HepG2 (cell line): ENCODE measurements at regions not wholly inside any gene's neighbourhood (a gene's known extent, or its start where the extent isn't known, plus 50 kb on each side); places are given as distances from the start of the nearest gene placed in this dataset.
A peak's percentile ranks its signal among the peaks of the same experiment; 100 is the strongest.

Experiments
- CCDC6 ChIP-seq: sonication (generic); formaldehyde crosslinking; IDR thresholded peaks from 2 replicates; pipeline ENCODE4 v1.8.1; 2022; ENCODE audit warnings: mild to moderate bottlenecking, missing genetic modification reagents, moderate library complexity
- DNMT1 ChIP-seq: sonication (generic); formaldehyde crosslinking; IDR thresholded peaks from 2 replicates; pipeline ENCODE4 v1.5.1; 2020; ENCODE audit warnings: mild to moderate bottlenecking, missing genetic modification reagents
- EP300 ChIP-seq, 3 experiments: sonication (generic) in 1 of 3; formaldehyde crosslinking in 1 of 3; IDR thresholded peaks; 2 replicates each; pipeline versions ENCODE4 v1.5.1 to v1.6.1; 2011 to 2020; ENCODE audit warnings: low read depth in 2 of 3, low read length in 2 of 3, borderline replicate concordance in 1 of 3, improper control_type of control experiment in 1 of 3, mild to moderate bottlenecking in 1 of 3, missing genetic modification reagents in 1 of 3, moderate library complexity in 1 of 3
- FOXM1 ChIP-seq: sonication (generic); formaldehyde crosslinking; IDR thresholded peaks from 2 replicates; pipeline ENCODE4 v1.5.0; 2020; ENCODE audit warnings: missing genetic modification reagents
- KDM6A ChIP-seq: IDR thresholded peaks from 2 replicates; pipeline ENCODE4 v1.6.1; 2016; ENCODE audit warnings: low read depth
- NFE2 ChIP-seq: sonication (generic); formaldehyde crosslinking; IDR thresholded peaks from 2 replicates; pipeline ENCODE4 v1.4.0; 2020; ENCODE audit warnings: missing genetic modification reagents
- NR1H2 ChIP-seq: sonication (generic); formaldehyde crosslinking; IDR thresholded peaks from 2 replicates; pipeline ENCODE4 v1.8.1; 2022; ENCODE audit warnings: low read depth, missing genetic modification reagents, borderline replicate concordance
- ZNF251 ChIP-seq: sonication (generic); formaldehyde crosslinking; IDR thresholded peaks from 2 replicates; pipeline ENCODE4 v1.9.0; 2021; ENCODE audit warnings: mild to moderate bottlenecking, missing genetic modification reagents
- ZNF501 ChIP-seq: sonication (generic); formaldehyde crosslinking; IDR thresholded peaks from 2 replicates; pipeline ENCODE4 v1.5.1; 2020; ENCODE audit warnings: mild to moderate bottlenecking, moderate library complexity, missing genetic modification reagents
- ZNF644 ChIP-seq: IDR thresholded peaks from 2 replicates; pipeline ENCODE4 v1.6.1; 2016; ENCODE audit warnings: low read depth
- ZNF737 ChIP-seq: sonication (generic); formaldehyde crosslinking; IDR thresholded peaks from 2 replicates; pipeline ENCODE4 v1.5.0; 2020; ENCODE audit warnings: missing genetic modification reagents, mild to moderate bottlenecking, borderline replicate concordance
- ZZZ3 ChIP-seq: sonication (generic); formaldehyde crosslinking; IDR thresholded peaks from 2 replicates; pipeline ENCODE4 v1.4.0; 2020; ENCODE audit warnings: missing genetic modification reagents, mild to moderate bottlenecking, borderline replicate concordance
- TF ChIP-seq, protein P1 (sequence below): sonication (generic); formaldehyde crosslinking; IDR thresholded peaks from 2 replicates; pipeline ENCODE4 v1.4.0; 2020; ENCODE audit warnings: missing genetic modification reagents, borderline replicate concordance
- TF ChIP-seq, protein P2 (sequence below): sonication (generic); formaldehyde crosslinking; IDR thresholded peaks from 2 replicates; pipeline ENCODE4 v1.8.1; 2023; ENCODE audit warnings: mild to moderate bottlenecking, missing genetic modification reagents

DNA sequence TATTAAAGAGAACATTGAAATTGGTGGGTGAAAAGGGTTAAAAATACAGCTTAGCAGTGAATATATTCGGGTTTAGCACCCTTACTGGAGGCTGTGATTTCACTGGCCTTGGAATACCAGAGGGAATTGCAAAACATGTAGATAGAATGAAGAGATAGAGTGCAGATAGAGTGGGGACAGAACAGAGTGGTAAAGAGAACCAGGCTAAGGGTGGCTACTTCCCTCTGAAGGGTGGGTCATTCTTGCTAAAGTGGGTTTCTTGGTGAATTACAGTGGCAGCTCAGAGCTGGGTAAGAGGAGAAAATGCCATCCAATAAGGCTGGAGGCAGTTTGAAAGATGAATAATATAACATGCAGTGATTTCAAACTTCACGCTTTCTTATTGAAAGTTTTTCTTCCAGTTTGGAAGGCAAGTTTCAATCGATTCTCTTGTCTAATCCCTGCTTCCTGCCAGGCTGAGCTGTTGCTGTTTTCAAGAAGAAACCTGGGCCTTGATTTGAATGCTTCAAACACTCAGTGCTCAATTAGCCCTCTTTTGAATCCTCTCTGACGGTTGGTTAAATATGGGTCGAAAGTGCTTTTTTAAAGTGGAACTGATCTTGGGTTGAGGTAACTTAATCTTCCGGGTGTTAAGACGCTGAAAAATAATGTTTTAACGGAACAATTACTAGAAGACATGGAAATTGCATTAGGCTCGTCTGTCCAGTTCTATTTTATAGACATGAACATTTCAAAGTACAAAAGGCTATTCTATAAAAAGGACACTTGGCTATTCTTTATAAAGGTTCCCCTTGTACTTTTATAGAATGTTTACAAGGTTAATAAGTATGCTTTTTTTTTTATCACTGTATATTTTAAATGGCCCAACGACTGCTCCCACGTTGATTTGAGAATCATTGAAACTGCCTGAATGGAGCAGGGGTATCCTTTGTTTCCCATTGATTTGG is 203.3 kb downstream of the BCAS1 start (continued):
- TF ChIP-seq, protein P1, sequence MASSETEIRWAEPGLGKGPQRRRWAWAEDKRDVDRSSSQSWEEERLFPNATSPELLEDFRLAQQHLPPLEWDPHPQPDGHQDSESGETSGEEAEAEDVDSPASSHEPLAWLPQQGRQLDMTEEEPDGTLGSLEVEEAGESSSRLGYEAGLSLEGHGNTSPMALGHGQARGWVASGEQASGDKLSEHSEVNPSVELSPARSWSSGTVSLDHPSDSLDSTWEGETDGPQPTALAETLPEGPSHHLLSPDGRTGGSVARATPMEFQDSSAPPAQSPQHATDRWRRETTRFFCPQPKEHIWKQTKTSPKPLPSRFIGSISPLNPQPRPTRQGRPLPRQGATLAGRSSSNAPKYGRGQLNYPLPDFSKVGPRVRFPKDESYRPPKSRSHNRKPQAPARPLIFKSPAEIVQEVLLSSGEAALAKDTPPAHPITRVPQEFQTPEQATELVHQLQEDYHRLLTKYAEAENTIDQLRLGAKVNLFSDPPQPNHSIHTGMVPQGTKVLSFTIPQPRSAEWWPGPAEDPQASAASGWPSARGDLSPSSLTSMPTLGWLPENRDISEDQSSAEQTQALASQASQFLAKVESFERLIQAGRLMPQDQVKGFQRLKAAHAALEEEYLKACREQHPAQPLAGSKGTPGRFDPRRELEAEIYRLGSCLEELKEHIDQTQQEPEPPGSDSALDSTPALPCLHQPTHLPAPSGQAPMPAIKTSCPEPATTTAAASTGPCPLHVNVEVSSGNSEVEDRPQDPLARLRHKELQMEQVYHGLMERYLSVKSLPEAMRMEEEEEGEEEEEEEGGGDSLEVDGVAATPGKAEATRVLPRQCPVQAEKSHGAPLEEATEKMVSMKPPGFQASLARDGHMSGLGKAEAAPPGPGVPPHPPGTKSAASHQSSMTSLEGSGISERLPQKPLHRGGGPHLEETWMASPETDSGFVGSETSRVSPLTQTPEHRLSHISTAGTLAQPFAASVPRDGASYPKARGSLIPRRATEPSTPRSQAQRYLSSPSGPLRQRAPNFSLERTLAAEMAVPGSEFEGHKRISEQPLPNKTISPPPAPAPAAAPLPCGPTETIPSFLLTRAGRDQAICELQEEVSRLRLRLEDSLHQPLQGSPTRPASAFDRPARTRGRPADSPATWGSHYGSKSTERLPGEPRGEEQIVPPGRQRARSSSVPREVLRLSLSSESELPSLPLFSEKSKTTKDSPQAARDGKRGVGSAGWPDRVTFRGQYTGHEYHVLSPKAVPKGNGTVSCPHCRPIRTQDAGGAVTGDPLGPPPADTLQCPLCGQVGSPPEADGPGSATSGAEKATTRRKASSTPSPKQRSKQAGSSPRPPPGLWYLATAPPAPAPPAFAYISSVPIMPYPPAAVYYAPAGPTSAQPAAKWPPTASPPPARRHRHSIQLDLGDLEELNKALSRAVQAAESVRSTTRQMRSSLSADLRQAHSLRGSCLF (CRISPR knock-in tag): no peak
- TF ChIP-seq ZNF251 (CRISPR knock-in tag): no peak
- no peak for TF ChIP-seq NR1H2 (CRISPR knock-in tag)
- TF ChIP-seq, protein P2, sequence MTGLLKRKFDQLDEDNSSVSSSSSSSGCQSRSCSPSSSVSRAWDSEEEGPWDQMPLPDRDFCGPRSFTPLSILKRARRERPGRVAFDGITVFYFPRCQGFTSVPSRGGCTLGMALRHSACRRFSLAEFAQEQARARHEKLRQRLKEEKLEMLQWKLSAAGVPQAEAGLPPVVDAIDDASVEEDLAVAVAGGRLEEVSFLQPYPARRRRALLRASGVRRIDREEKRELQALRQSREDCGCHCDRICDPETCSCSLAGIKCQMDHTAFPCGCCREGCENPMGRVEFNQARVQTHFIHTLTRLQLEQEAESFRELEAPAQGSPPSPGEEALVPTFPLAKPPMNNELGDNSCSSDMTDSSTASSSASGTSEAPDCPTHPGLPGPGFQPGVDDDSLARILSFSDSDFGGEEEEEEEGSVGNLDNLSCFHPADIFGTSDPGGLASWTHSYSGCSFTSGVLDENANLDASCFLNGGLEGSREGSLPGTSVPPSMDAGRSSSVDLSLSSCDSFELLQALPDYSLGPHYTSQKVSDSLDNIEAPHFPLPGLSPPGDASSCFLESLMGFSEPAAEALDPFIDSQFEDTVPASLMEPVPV (CRISPR knock-in tag): no peak
- no peak for TF ChIP-seq ZZZ3 (CRISPR knock-in tag)
- TF ChIP-seq NFE2 (CRISPR knock-in tag): no peak
- 0 out of 2 replicates have a peak, but pooled peaks have one; percentile 15 for TF ChIP-seq KDM6A
- no peak for TF ChIP-seq FOXM1 (CRISPR knock-in tag)
- TF ChIP-seq ZNF501 (CRISPR knock-in tag): no peak
- TF ChIP-seq EP300 (IDR thresholded peaks at IDR 0.05; ENCODE audit: low read depth in 2 of 2, low read length in 2 of 2): peak in 1 of 2 experiments; percentile 73; a peak in 2 of 4 replicates
- TF ChIP-seq EP300 (CRISPR knock-in tag; IDR thresholded peaks at IDR 0.05; ENCODE audit: borderline replicate concordance): no peak
- TF ChIP-seq DNMT1: no peak
- TF ChIP-seq ZNF737 (CRISPR knock-in tag): no peak
- TF ChIP-seq CCDC6: no peak
- peak; percentile 42; the same call in 1 of the 2 replicates for TF ChIP-seq ZNF644 (CRISPR knock-in tag)
